Kidney (tissue), 10 donors: ENCODE measurements at regions not wholly inside any gene's neighbourhood (a gene's known extent, or its start where the extent isn't known, plus 50 kb on each side); places are given as distances from the start of the nearest gene placed in this dataset.
"Not testable (repeated sequence)": the region's sequence is repeated elsewhere in the genome, so short reads cannot be mapped to it uniquely, and the experiment has no call there.

Source experiments
- DNase-seq, 5 donors: peaks; one replicate each; pipeline ENCODE4 v3.0.0-alpha.2; 2013 to 2020
- FAIRE-seq: peaks from 2 replicates; lab custom pipeline; 2012; peaks lifted over from hg19 to GRCh38; lab: Jason Lieb, UNC
- H3K27ac ChIP-seq, 2 donors: one replicate each; pipeline ENCODE4 v1.7.0; 2013; ENCODE audit warnings: low read depth in 2 of 2, low read length in 2 of 2, inconsistent platforms in 1 of 2
- H3K27me3 ChIP-seq: one replicate; pipeline ENCODE4 v1.7.1; 2013; ENCODE audit warnings: low read length, inconsistent platforms; ENCODE audit not compliant: control insufficient read depth, insufficient read depth
- H3K36me3 ChIP-seq, 3 donors: one replicate each; pipeline versions ENCODE4 v1.7.0 to v1.7.1; 2013; ENCODE audit warnings: low read length in 3 of 3, control low read depth in 1 of 3, inconsistent platforms in 1 of 3; ENCODE audit not compliant: insufficient read depth in 3 of 3, control insufficient read depth in 2 of 3
- H3K4me1 ChIP-seq, 3 donors: one replicate each; pipeline versions ENCODE4 v1.7.0 to v1.7.1; 2013; ENCODE audit warnings: low read length in 3 of 3, inconsistent platforms in 1 of 3, low read depth in 1 of 3; ENCODE audit not compliant: control insufficient read depth in 2 of 3, insufficient read depth in 2 of 3
- H3K4me3 ChIP-seq, 3 donors: one replicate each; pipeline versions ENCODE4 v1.7.0 to v1.8.1; 2013; ENCODE audit warnings: low read length in 3 of 3, control low read depth in 1 of 3, inconsistent platforms in 1 of 3
- H3K9ac ChIP-seq, 3 donors: one replicate each; pipeline versions ENCODE4 v1.7.0 to v1.7.1; 2013; ENCODE audit warnings: low read length in 3 of 3, control low read depth in 1 of 3, inconsistent platforms in 1 of 3
- H3K9me3 ChIP-seq, 3 donors: one replicate each; pipeline versions ENCODE4 v1.7.0 to v1.7.1; 2013; ENCODE audit warnings: low read length in 3 of 3, control low read depth in 1 of 3, inconsistent platforms in 1 of 3; ENCODE audit not compliant: control insufficient read depth in 2 of 3, insufficient read depth in 1 of 3
- intact Hi-C: fragments of 100-400 bp; cut with DNase I; formaldehyde crosslinking; loops from one replicate; pipeline ENCODE4 v1.11.1; 2022
- donor health status: control.
- donor health status: control.
- donor health status: DM: yes; HTN: yes; CAD: no.
- donor health status: Normal renal cell carcinoma (clear cell type).

DNA sequence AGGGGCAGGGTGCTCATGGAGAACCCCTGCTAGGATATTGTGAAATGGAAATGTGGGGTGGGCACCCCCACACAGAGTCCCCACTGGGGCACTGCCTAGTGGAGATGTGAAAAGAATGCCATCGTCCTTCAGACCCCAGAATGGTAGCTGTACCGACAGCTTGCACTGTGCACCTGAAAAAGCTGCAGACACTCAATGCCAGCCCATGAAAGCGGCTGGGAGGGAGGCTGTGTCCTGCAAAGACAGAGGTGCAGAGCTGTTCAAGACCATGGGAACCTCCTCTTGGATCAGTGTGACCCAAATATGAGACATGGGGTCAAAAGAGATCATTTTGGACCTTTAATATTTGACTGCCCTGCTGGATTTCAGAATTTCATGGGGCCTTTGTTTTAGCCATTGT is 724.2 kb downstream of the FOXD4L5 start:
- H3K4me3 ChIP-seq, H3K27me3 ChIP-seq, H3K4me1 ChIP-seq, intact Hi-C loops, FAIRE-seq, H3K9ac ChIP-seq, H3K36me3 ChIP-seq, H3K27ac ChIP-seq, H3K9me3 ChIP-seq: not testable (repeated sequence)
- peak in 1 of 5 donors; percentile 61 for DNase-seq
